ENCODE measurements at regions not wholly inside any gene's neighbourhood (a gene's known extent, or its start where the extent isn't known, plus 50 kb on each side); places are given as distances from the start of the nearest gene placed in this dataset.

GRCh38 chr14:89507521-89507920 is 90.5 kb upstream of the FOXN3 start:
- TF ChIP-seq POLR2A (IDR thresholded peaks at IDR 0.05) (no peak), CTCF (IDR thresholded peaks at IDR 0.05) (no peak)

Measured in body of pancreas (tissue), 4 donors.